Activated naive CD4-positive, alpha-beta T cell treated with anti-CD3 and anti-CD28 coated beads, Interleukin-2, amount 50 U/mL, for 16 hours (primary cell): ENCODE measurements at regions not wholly inside any gene's neighbourhood (a gene's known extent, or its start where the extent isn't known, plus 50 kb on each side); places are given as distances from the start of the nearest gene placed in this dataset.

ENCODE experiments used
- DNase-seq: peaks from one replicate; pipeline ENCODE4 v3.0.0-alpha.2; 2020

DNA sequence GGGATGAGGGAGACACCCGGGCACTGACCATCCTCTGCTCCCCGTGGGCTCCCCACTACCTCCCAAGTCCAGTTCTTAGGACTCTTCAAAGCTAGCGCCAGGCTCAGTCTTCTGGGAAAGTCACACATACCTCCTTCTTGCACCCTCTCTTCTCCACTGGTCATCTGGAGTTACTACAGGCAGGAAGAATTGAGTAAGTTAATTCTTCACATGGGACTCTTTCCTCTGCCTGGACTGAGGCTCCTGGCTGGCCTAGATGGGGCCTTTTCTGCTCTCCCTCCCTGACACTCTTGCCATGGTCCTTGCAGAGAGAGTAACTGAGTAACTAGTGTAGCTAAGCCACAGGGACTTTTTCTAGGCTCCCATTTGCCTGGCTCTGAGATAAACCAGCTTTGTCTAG, 96.5 kb upstream of the CELF4 start:
- no peak for DNase-seq

DNA sequence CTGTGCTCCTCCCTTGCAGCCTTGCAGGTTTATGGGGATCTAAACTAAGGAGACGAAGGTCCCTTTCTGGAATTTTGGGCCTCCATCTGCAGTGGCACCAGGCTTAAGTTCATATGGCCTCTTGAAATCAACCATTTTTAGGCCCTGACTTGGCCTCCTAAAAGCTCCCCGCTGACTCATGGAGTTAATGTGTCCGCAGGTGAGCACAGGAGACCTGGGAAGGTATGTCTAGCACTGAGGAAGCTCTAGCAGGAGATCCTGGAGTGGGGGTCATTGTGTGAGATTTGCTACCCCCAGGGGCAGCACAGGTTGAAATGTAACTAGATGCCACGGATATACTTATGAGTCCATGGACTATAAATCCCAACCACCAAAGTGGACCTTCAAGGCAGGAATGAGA, 95.9 kb upstream of the CELF4 start:
- no peak for DNase-seq

DNA sequence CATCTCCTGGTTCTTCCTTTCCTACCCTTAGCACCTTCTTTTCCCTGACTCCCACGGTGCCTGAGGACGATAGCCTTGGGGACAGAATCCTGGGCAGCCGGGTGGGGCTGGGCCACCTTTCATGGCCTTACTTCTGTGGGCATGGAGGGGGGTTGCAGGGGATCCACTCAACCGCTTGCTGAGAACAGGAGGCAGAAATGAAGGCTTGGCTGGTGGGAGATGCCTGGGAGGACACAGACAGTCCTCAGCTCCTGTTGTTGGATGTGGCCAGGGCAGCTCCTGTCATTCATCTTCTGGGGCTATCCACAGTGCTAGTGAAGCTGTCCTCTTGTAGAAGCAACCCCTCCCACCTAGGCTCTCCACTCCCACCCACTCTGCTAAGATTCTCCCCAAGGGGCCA, 95.5 kb upstream of the CELF4 start:
- no peak for DNase-seq

DNA sequence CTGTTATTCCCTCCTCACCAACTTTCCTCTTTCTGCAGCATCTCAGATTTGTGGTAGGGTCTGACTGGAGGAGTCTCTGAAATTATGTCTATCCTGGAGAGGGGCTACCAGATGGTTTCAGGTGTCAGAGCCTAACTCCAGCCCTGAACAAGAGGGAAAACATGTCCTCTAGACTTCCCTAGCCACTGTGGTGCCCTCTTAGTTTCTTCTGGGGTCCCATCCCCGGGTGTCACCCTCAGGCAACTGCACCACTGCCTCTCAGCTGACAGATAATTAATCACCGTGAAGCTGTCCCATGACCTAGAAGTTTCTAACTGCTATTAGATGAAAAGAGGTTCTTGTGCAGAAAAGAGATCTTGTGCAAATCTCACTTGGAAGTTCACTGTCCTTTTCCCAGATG, 95.1 kb upstream of the CELF4 start:
- DNase-seq, result no peak

DNA sequence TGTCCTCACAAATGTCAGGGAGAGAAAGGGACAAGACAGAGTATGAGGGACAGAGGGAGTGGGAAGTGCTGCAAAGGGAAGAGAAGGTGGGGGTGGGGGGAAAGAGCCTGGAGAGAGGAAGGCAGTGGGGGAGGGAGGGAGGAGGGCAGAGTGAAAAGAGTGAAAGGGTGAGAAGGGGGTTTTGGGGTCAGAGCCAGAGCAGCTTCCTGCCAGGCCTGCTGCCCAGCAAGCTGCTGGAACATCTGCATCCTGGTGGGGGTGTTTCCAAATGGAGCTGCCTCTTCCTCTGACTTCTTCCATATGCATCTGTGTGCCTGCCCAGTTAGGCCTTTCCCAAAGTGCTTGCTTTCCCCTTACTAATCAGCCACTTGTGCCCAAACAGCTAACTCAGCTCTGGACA, 94.3 kb upstream of the CELF4 start:
- no peak for DNase-seq

DNA sequence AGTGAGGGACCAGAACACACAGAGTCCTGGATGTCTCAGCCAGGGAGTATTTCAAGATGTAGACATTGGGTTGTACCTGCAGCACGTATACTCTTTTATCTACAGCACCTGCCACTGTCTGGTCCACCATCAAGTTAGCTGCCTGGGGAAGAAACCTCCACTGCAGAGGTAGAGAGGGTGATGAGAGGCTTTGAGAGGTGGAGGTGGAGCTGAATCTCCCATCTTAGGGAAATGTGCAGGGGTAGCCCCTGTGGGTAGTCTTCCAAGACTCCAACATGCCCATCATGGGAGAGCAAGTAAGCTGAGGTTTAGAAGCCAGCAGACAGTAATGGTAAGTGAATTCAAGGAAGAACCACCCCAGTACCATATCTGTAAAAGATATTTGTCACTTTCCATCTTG, 93.3 kb upstream of the CELF4 start:
- DNase-seq, result no peak

DNA sequence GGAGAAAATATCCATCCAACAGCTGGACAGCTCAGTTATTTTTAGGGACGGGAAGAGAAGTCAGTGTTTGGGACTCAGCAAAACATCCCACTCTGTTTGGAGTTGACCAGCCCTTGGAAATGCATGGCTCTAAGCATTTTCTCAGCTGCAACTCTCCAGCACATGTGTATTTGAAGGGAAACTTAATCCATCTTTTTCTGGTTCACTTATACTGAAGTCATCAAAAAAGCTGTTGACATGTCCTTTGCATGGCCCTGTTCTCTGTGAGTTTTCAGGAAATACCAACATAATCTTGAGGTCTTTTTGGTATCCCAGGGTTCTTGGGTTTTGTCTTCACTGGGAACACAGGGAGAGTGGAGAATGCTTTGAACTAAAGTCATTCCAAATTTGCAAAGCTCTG, 91.9 kb upstream of the CELF4 start:
- no peak for DNase-seq

DNA sequence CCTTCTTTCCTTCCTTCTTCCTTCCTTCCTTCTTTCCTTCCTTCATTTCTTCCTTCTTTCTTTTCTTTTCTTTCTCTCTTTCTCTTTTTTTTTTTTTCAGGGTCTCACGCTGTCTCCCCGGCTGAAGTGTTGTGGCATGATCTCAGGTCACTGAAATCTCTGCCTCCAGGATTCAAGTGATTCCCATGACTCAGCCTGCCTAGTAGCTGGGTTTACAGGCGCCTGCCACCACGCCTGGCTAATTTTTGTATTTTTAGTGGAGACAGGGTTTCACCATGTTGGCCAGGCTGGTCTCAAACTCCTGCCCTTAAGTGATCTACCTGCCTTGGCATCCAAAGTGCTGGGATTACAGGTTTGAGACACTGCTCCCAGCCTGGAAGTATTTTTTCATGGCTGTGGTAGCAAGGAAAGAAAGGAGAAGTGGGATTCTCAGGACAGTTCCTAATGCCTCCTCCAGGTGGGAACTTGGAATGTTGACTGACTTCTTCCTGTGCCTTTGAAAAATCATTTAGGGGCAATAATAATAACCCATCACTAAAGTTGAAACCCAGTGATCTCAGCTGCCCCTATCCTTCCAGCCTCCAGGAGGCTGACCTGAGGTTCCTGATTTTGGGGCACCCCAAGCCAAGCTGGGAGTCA, 89.3 kb upstream of the CELF4 start:
- no peak for DNase-seq

DNA sequence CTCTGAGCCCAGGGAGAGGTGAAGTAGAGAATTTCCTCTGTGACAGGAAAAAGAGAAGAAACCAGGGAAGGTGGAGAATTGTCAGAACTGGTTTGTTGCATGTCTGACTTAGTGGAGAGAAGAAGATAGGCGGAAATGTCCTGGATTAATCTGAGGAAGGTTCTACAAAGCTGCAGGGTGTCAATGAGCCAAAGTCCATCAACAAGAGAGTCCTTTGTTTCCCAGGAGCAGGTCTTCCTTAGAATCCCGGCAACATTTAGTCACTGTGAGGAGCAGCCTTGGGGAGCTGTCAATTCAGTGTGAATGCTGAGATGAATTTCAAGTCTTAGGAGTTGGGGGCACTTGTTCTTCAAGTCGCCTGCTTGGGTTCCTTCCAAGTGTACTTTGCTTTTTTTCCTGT, 88.4 kb upstream of the CELF4 start:
- no peak for DNase-seq

DNA sequence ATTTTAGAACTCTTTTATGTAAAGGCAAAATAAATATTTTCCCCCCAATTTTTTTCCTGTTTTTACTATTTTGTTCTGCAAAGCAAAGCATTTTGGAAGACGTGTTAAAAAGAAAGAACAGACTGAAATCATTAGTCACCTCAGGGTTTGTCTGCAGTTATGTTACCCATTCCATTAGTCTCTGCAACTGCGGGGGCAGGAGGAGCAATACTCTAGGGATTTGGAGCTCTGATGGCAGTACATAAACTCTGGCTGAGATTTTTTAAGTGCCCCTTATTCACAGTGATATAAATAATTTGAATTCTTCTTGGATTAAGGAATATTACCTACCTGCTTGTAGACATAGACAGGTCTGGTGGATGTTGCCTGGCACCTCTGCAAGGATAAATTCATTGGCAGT, 88.0 kb upstream of the CELF4 start:
- DNase-seq, result no peak

DNA sequence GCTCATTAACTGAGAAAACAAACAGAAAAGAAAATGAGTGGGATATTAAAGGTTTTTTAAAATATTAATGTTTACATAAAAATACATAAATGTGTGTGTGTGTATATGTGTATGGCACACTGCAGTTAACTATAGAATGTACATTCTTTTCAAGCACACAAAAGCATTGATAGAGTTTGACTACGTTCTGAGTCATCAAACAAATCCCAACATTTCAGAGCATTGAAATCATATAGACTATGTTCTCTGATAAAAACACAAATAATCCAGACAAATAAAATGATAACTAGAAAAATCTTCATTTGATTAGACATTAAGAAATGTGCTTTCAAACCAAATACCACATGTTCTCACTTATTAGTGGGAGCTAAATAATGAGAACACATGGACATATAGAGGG, 84.3 kb upstream of the CELF4 start:
- DNase-seq, result no peak

DNA sequence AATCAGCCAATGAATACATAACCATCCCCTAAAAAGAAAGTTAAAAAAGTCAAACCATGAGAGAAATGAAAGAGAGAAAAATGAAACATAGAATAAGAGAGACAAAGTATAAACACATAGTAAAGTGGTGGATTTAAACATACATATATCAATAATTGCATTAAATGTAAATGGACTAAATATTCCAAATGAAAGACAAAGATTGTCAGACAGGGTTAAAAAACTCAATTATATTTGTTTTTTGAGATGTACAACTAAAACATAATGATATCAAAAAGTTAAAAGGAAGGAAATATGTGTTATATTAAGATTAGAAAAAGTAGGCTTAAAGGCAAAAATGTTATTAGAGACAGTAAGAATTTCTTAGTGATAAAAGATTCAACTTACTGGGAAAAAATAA, 83.8 kb upstream of the CELF4 start:
- no peak for DNase-seq

DNA sequence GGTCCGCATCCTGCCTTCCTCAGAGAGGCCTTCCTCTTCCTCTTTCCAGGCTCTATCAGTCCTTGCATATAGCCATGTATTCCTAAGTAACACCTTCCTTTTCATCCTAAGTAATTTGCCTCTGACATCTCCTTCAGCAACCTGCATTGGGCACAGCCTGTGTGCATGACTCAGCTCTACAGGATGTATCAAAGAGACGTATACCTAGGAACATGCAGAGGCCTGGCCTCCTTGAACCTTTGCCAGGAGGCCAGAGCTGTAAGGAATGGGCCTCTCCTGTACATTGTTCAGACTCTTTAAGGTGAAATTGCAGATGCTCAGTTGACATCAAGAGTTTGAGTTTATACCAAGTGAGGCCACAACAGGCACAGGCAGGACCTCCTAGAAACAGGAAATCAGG, 76.0 kb upstream of the CELF4 start:
- no peak for DNase-seq

DNA sequence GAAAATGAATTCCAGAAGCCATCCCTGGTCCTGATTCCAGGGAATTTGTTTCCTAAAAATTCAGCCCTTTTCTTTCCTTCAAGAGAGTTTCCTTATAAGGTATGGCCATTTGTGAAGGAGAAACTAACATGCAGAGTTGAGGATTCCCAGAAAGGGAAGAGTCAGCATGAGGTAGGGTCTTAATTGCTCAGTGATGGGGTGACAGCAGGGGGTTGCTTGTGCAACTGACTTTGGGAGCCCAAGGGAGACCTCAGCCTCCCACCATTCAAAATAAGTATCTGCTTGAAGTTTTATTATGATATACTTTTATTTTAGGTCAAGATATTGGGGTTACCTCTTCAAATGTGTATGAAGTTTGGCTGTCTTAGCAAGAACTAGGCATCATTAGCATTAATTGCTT, 74.9 kb upstream of the CELF4 start:
- no peak for DNase-seq

DNA sequence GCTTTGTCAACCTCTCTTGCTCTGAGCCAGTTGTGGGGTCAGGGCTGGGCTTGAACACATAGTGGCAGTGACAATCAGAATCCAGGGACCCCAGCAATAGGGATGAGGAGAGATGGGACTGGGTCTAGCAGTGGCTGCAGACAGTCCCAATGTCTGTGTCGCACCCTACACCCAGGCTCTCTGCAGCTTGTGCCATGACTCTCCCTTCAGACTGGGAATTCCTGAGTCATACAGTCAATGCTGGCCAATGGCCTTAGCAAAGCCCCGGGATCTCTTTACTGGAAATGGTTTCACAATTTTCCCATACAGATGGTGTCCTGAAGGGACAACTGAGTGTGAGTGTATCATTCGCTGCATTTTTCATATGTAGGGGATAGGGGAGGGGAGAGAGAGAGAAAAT, 74.2 kb upstream of the CELF4 start:
- no peak for DNase-seq

DNA sequence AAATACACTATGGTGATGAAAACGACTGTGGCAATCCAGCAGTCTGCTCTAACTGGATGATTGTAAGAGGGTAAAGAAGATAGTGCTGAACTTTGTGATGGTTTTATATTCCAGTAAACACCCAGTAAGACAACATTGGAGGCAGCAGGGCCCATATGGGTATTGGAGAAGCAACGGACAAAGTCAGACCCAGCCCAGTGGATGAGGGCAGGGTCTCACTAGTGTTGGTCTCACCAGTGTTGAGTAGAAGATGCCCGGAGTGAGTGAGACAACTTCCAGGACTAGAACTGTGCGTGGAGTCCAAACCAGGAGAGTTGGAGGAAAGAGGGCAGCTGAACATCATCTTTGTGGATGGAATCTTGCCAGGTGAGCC, 71.9 kb upstream of the CELF4 start:
- no peak for DNase-seq

DNA sequence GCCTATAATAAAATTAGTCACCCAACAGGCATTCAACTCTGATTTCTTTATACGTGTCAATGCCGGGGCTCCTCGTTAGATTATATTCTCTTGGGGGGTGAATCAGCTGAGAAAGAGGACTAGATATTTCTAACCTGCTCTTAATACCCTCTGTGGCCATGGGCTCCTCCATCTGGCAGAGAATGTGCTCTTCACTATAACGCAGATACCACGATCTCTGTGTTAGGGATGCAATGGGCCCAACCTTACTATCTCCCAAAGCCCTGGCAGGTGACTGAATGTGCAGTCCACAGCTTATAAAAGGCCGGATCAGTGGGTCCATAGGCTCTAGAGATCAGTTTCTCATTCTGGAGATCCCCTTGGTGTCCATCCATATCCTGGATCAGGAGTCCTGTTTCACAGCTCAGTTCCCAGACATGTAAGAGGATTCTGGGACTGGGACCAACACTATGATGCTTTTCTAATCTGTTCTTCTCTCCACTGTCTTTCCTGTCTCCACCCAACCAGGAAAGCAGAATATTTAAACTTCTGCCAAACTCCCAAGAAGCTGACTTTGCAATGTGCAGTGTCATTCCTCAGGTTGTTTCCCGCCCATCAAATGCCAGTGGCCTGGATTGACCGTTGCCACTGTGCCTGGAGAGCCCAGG, 71.4 kb upstream of the CELF4 start:
- no peak for DNase-seq

DNA sequence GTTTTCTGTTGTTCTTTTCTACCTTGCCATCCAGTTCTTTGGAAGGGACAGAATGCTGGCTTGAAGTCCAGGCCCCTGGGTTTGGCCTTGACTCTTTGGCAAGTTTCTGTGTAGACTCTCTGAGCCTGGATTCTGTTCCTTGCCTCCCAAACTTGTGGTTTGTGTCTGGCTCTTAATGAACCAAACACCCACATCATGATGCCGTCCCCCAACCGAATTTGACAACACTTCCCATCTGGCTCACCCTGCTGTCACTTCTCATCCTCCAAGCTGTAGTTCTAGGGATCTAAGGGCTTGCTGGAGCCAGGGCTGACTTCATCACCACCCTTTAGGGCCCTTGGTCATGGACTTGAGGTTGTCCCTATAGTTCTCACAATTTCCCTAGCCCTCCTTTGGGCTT, 68.9 kb upstream of the CELF4 start:
- DNase-seq, result no peak

DNA sequence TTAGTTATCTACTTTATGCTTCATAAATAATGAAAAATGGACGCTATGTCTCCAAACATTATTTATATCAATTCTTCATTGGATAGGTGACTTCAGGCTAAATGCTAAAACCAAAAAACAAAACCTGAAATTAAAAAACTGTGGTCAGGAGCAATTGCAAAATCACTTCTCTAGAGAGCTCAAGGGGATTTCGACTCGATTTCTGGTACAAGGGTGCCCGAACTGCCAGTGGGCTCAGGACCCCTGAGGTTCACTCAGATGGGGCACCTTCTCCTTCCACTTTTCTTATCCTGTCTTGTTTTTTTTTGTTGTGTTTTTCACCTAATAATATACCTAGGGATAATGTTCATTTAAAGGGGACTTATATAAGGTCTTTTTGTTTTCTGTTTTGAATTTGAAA, 65.8 kb upstream of the CELF4 start:
- DNase-seq, result no peak

DNA sequence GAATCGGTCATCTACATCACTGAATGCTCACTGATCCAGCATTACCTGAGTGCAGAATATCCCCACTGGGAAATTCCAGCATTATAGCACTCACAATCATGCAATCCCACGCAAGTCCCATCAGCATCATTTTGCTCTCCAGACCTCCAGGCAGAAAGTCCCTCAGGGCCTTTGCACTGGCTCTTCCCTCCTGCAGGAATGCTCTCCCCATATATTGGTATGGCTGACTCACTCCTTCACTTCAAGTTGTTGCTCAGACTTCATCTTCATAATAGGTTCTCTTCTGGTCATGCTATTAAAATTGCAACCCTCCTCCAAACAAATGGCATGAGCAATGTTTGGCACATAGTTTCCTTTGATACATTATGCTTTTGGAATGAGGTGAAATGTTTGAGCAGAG, 64.7 kb upstream of the CELF4 start:
- no peak for DNase-seq

DNA sequence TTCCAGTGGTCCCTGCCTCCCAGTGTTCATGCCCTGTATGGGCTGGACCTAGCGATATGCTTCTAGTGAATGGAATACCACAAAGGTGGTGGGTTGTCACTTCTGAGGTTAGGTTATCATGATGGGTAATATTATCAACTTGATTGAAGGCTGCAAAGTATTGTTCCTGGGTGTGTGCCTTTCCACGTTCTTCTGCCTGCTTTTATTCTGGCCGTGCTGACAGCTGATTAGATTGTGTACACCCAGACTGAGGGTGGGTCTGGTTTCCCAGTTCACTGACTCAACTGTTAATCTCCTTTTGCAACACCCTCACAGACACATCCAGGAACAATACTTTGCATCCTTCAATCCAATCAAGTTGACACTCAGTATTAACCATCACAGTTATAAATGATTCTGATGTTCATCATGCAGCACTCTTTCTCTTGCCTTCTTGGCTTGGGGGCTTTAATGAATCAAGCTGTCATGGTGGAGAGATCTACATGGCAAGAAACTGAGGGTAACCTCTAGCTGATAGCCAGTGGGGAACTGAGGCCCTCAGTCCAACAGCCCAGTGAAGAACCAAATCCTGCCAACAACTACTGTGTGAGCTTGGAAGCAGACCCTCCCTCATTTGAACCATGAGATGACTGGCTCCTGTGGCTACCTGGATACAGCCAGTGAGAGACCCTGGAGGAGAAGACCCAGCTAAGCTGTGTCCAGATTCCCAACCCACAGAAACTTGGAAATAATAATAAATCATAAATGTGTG, 63.0 kb upstream of the CELF4 start:
- no peak for DNase-seq

DNA sequence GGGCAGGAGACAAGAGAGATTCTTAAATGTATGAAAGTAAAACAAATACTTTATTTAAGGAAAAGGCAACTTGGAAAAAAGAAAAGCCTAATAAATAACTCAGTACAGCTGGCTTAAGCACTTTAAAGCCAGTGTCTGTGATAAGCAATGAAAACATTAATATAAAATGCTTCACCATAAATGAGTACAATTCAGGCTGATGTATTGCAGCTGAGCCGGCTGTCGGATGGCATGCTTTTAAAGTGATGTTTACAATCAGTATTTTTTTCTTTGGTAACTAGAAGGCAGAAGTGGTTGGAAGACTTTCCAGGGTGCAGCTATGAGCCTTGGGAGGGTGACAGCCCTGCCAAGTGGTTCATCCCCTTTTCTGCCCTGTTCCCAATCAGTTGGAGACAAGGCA, 58.7 kb upstream of the CELF4 start:
- DNase-seq, result no peak

DNA sequence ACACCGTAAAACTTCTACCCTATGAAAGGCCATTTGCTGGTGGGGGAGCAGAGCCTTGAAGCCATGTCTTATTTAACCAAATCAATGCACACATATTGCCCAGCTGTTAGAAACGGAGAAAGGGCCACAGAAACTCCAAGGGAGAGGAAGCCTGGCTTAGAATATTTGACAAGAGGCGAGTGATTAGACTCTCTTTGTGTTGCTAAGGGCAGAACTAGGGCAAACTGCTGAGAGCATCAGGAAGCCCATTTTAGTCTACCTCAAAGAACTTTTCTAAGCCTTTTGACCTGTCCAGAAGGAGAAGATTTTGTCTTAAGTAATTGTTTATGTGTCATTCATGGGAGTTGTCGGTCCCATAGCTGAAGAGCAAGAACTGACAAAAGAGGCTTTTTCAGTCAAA, 54.4 kb upstream of the CELF4 start:
- no peak for DNase-seq

DNA sequence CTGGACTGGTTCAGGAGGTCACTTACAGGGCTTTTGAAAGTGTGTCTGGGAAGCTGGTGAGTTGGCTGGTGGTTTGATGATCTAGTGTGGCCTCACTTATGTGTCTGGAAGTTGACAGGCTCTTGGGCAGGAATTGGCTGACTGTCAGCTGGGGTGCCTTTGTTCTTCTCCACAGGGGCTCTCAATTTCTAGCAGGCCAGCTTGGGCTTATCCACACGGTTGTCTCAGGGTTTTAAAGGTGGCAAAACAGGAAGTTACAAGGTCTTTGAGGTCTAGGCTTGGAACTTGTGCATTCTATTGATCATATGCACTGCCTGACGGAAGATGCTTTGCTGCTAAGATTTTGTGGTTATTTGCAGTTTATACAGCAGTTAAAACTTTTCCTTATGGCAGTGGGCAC, 52.0 kb upstream of the CELF4 start:
- no peak for DNase-seq
